ENCODE measurements at regions not wholly inside any gene's neighbourhood (a gene's known extent, or its start where the extent isn't known, plus 50 kb on each side); places are given as distances from the start of the nearest gene placed in this dataset.

GRCh38 chr13:40187324-40187795 lies 479.1 kb downstream of the FOXO1 start:
- CTCF ChIA-PET = no interaction called here
- Histone ChIP-seq H3K27me3 (ENCODE audit: control insufficient read depth, insufficient read depth, low read length) (peaks cover 2% of the 10 kb centered on the region), H3K4me3 (ENCODE audit: low read depth, low read length) (no peak overlapping the region), H3K9me3 (ENCODE audit: control insufficient read depth, insufficient read depth, low read length) (no peaks in the 10 kb centered on the region), H3K27ac (ENCODE audit: low read depth, low read length) (no peak overlapping the region)
- no peak for DNase-seq (ENCODE audit: low read depth, low spot score)
- TF ChIP-seq CTCF (IDR thresholded peaks at IDR 0.05; ENCODE audit: low read depth, low read length) = no peak
- POLR2A ChIA-PET = no interaction called here

GRCh38 chr13:40187841-40188591 lies 478.4 kb downstream of the FOXO1 start:
- Histone ChIP-seq H3K4me3 (ENCODE audit: low read depth, low read length) (no peak overlapping the region), H3K27ac (ENCODE audit: low read depth, low read length) (no peak overlapping the region), H3K27me3 (ENCODE audit: control insufficient read depth, insufficient read depth, low read length) (peaks cover 2% of the 10 kb centered on the region), H3K9me3 (ENCODE audit: control insufficient read depth, insufficient read depth, low read length) (no peaks in the 10 kb centered on the region)
- POLR2A ChIA-PET = no interaction called here
- no peak for TF ChIP-seq CTCF (IDR thresholded peaks at IDR 0.05; ENCODE audit: low read depth, low read length)
- CTCF ChIA-PET = no interaction called here
- DNase-seq (ENCODE audit: low read depth, low spot score) = no peak

GRCh38 chr13:40189426-40189825 lies 477.0 kb downstream of the FOXO1 start:
- POLR2A ChIA-PET = no interaction called here
- Histone ChIP-seq H3K4me3 (ENCODE audit: low read depth, low read length) (no peak overlapping the region), H3K27ac (ENCODE audit: low read depth, low read length) (no peak overlapping the region), H3K9me3 (ENCODE audit: control insufficient read depth, insufficient read depth, low read length) (no peaks in the 10 kb centered on the region), H3K27me3 (ENCODE audit: control insufficient read depth, insufficient read depth, low read length) (peaks cover 2% of the 10 kb centered on the region)
- CTCF ChIA-PET = no interaction called here
- TF ChIP-seq CTCF (IDR thresholded peaks at IDR 0.05; ENCODE audit: low read depth, low read length) = no peak
- no peak for DNase-seq (ENCODE audit: low read depth, low spot score)

GRCh38 chr13:40189898-40190630 lies 476.4 kb downstream of the FOXO1 start:
- POLR2A ChIA-PET = no interaction called here
- no peak for TF ChIP-seq CTCF (IDR thresholded peaks at IDR 0.05; ENCODE audit: low read depth, low read length)
- DNase-seq (ENCODE audit: low read depth, low spot score) = no peak
- Histone ChIP-seq H3K4me3 (ENCODE audit: low read depth, low read length) (no peak overlapping the region), H3K27ac (ENCODE audit: low read depth, low read length) (no peak overlapping the region), H3K27me3 (ENCODE audit: control insufficient read depth, insufficient read depth, low read length) (peaks cover 2% of the 10 kb centered on the region), H3K9me3 (ENCODE audit: control insufficient read depth, insufficient read depth, low read length) (no peaks in the 10 kb centered on the region)
- CTCF ChIA-PET = interaction anchor here (0.8 kb wide), 1 partner anchor 1139 kb away, joined by 3 read pairs; no protein-coding TSS in a partner anchor

- no peak for DNase-seq (ENCODE audit: low read depth, low spot score)
- Histone ChIP-seq H3K4me3 (ENCODE audit: low read depth, low read length) (no peak overlapping the region), H3K27me3 (ENCODE audit: control insufficient read depth, insufficient read depth, low read length) (peaks cover 2% of the 10 kb centered on the region), H3K9me3 (ENCODE audit: control insufficient read depth, insufficient read depth, low read length) (no peaks in the 10 kb centered on the region), H3K27ac (ENCODE audit: low read depth, low read length) (no peak overlapping the region)
- CTCF ChIA-PET = interaction anchor here (0.8 kb wide), 1 partner anchor 1139 kb away, joined by 3 read pairs; no protein-coding TSS in a partner anchor
- TF ChIP-seq CTCF (IDR thresholded peaks at IDR 0.05; ENCODE audit: low read depth, low read length) = no peak
- POLR2A ChIA-PET = no interaction called here
These were observed 475.8 kb downstream of the FOXO1 start for GRCh38 chr13:40190641-40191100.

Measured in AG04450 (cell line).